HG03442 (cell line): ENCODE measurements at regions not wholly inside any gene's neighbourhood (a gene's known extent, or its start where the extent isn't known, plus 50 kb on each side); places are given as distances from the start of the nearest gene placed in this dataset.

ENCODE experiments used
- ATAC-seq: cut with Tn5 transposase; IDR thresholded peaks from one replicate; pipeline ENCODE4 v1.9.1; 2021; ENCODE audit warnings: mild to moderate bottlenecking, moderate library complexity; ENCODE audit not compliant: unreplicated experiment

DNA sequence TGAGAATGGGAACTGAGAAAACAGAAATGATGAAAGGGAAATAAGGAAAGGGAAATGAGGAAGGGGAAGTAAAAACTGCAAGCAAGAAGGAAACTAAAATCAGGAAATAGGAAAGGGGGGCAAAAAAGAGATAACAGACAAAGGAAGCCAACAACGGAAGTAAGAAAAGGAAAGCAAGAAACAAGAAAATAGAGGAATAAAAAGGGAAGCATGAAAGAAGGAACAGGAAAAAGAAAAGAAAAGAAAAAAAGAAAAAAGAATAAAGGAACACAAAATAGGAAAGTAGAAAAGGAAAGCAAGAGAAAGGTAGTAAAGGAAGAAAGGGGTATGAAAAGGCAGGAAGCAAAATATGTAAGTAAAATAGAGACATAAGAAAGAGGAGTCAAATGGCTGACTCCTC lies 241.2 kb upstream of the NCKAP5 start:
- no peak for ATAC-seq

DNA sequence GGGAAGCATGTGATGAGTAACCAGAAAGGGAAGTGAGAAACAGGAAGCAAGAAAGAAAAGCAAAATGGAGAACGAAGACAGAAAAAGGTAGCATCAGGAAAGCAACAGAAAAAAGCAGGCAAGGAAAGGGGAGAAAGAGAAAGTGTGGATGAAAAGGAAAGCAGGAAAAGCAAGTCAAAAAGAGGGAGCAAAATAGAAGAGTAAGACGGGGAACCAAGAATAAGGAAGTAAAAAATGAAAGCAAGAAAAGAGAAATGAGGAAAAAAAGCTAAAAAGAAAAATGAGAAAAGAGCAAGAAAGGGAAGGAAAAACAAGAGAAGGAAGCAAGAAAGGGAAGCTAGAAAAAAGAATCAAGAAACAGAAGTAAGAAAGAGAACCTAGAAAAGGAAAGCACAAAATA lies 242.3 kb upstream of the NCKAP5 start:
- ATAC-seq, result no peak

DNA sequence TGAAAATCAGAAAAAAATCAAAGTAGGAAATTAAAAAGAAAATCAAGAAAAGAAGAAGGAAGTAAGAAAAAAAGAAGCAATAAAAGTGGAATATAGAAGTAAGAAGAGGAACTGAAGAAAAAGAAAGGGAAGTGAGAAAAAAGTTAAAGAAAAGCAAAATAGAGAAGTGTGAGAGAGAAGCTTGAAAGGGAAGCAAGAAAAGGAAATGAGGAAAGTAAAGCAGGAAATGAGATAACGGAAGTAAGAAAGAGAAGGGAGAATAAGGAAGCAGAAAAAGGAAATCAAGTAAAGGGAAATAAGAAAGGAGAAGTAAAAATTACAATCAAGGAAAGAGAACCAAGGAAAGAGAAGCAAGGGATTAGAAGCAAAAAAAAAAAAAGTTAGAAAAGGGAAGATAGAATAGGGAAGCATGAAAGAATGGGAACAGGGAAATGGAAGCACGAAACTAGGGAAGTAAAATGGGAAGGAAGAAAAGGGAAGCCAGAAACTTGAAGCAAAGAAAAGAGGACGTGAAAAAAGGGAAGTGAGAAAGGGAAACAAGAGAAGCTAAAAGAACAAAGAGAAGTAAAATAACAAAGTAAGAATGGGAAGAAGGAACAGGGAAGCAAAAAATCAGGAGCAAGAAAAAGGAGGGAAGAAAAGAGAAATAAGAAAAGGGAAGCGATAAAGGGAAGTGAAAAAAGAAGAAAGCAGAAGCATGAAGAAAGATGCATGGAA lies 243.3 kb upstream of the NCKAP5 start:
- no peak for ATAC-seq

GRCh38 chr2:133812826-133813617 lies 244.8 kb upstream of the NCKAP5 start:
- ATAC-seq, result no peak

DNA sequence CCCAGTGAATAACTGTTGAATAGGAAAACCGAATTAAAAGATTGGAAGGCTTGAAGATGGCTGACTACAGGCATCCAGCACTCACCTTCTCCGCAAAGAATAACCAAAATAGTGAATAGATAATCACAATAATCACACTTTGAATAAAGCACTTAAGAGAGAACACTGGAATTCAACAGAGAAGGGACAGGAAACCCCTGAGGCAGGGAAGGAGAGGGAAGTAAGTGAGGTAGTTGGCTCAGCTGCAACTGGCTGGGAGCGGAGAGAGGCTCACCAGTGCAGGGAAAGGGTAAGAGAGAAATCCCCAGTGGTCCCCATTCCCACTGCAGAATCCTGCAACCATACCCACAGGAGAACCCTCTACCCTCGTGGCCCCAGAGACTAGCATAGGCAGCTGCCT lies 246.6 kb upstream of the NCKAP5 start:
- no peak for ATAC-seq

DNA sequence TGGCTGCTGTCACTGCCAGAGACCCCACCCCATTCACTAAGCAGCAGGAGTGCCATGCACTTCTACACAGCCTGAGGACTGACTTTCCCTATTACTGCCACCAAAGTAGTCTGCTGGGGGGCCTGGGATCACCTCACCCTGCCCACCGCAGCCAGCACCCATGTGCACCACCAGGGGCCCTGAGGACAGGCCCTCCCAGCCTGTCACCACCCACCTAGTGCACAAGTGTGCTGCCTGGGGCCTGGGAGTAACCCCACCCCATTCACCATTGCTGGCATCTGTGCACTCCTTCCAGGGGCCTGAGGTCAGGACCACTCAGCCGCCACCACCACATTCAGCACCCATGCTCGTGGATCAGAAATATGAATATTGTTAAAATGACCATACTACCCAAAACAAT lies 247.8 kb upstream of the NCKAP5 start:
- ATAC-seq, result no peak

DNA sequence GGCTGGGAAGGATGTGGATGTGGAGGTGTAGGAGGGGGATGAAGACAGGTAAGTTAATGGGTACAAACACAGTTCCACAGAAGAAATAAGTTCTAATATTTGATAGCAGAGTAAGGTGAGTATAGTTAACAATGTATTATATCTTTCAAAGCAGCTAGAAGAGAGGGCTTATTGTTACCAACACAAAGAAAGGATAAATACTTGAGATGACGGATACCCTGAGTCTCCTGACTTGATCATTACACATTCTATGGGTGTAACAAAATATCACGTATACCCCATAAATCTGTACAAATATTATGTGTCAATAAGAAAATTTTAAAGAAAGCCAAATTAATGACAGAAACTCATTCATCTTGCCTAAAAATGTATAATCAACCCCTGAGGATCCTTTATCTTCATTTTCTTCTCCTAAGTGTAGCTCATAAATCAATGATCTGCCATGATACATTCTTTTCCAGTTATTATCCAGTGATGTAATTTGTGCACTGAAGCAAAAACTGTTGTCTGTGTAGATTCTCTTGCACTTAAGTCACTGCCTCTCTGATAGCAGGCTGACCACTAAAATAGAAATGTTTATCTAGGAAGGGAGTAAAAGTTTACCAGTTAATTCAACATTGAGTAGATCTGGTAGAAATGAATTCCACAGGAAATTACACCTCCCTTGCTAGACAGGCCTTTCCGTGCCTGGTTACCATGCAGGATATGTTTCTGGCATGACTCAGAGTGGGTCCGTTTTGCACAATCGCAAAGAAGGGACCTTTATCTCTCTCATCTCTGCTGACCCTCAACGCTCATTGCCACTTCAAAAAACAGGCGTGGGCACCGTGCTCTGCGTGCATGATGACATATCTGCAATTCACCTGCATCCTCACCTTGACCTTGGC lies 249.7 kb upstream of the NCKAP5 start:
- no peak for ATAC-seq

GRCh38 chr2:133818661-133819060 lies 250.4 kb upstream of the NCKAP5 start:
- no peak for ATAC-seq

- no peak for ATAC-seq
Observed at GRCh38 chr2:133819906-133820305, 251.6 kb upstream of the NCKAP5 start.

- ATAC-seq, result no peak
Observed at GRCh38 chr2:133821107-133821760, 253.0 kb upstream of the NCKAP5 start.

DNA sequence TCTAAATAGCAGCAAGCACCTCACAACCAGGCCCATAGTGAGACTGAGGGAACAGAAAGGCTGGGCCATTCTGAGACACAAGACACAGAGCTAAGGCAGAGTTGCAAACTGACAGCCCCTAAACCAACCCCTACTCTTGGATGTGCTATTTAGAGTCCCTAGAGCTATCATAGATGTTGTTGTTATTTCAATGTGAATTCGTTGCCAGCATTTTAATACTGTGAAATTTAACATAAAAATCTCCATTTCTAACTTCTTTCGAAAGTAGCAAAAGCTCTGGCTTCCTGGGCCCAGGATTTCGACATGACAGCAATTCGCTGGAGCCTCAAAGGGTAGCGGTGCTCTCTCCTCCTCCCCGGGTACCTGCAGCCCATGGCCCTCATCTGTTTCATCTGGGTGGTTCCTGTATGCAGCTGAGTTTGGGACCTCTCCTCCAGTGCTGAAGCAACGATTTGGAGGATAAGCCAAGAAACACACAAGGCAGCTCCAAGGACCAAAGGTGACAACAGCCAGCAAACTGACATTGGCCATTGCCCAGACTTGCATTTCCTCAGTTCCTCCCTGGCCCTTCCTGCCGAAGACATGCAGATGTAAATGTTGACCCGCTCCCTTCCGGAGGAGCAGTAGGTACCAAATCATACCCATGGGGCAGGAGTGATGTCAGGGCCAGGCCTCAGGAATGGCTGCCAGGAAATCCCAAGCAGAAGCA lies 254.4 kb upstream of the NCKAP5 start:
- no peak for ATAC-seq

DNA sequence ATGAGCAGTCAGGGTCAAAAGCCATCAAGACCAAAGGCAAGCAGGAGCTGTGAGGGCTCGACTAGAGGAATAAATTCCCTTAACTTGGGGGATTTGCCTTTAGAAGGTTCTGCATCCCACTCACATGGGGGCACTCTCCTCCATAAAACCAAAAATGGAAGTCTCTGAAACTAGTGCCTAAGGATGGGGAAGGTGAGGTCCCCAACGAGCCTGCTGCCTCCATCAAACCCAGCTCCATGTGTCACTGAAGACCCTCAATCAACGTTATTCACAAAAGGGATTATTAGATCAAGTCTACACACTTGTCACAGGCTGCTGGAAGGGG lies 254.9 kb upstream of the NCKAP5 start:
- ATAC-seq, result no peak

DNA sequence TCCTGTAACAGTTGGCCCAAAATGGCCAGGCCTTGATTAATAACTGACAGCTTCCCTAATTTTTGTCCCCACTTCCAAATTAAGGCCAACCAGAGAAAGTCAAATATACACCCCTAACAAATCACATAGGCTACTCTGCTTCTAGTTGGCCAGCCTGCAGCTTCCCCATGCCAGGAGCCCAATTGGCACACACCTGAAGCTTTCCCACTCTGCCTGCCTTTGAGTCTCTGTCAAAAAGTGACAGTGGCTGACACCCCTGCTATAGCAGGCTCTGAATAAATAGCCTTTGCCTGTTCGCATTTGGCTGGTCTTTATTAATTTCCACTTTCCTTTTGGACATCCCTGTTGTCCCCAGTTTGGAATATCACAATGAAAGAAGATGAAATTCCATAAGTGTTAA lies 256.6 kb upstream of the NCKAP5 start:
- ATAC-seq, result no peak

DNA sequence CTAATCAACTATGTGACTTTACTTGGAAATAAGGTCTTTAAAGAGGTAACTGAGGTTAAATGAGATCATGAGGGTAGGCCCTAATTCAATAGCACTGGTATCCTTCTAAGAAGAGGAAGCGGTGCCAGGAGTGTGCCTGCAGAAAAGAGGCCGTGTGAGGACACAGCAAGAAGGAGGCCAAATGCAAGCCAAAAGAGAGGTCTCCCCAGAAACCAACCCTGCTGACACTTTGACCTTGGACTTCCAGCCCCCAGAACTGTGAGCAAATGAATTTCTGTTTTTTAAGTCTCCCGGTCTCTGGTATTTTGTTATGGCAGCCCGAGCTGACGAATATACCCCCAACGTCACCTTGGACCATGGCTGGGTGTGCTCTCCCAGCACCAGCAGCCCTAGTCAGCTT lies 257.5 kb upstream of the NCKAP5 start:
- ATAC-seq, result no peak

DNA sequence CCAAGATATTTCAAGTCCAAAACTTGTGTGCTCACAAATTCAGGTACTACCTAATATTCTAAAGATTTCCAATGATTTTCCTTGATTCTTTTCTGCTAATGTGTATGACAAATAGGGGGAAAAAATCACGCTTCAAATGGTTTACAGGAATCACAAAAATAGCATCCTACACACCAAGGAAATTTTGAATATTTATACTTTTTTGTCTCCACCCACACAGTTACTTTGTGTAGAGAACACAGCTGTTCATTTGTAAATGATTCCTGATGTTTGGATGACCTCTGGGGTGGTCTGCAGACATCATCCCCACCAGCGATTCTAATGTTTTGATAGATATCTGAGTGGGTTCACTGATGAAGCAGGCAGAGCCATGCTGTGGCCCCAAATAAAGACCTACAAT lies 260.6 kb upstream of the NCKAP5 start:
- ATAC-seq, result no peak

- no peak for ATAC-seq
Observed at GRCh38 chr2:133829450-133830020, 261.3 kb upstream of the NCKAP5 start.

- no peak for ATAC-seq
Observed at GRCh38 chr2:133833746-133834145, 265.5 kb upstream of the NCKAP5 start.

- ATAC-seq, result peak; percentile 57
Observed at GRCh38 chr2:133835821-133836619, 267.8 kb upstream of the NCKAP5 start.

DNA sequence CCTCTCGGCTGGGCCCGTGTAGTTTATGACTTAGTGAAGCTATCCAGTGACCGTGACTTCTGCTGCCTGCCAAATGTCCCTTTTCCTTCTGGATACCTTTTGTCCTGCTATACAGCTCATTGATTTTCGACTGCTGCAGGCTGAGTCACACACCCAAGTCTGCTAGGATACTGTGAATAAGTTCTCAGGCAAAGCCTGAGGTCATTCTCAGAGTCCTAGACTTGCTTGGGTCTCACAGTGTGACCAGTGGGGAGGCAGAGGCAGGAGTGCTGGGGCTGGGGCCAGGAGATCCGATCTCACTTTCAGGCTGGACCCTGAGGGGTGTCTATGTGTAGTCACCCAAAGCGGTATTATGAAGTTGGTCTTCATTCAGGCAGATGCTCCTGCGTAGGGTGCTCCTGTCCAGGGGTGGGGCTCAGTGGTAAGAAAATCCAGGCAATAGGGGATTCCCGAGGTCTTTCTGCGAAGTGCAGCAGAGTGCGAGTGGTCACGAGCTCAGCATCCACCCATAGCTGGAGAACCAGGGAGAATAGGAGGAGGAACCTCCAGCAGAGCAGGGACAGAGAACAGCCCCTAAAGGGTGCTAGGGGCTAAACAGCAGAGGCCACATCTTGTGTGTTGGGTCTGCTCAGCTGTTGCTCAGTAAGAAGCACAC lies 268.6 kb upstream of the NCKAP5 start:
- ATAC-seq, result peak; percentile 10
